ENCODE measurements at regions not wholly inside any gene's neighbourhood (a gene's known extent, or its start where the extent isn't known, plus 50 kb on each side); places are given as distances from the start of the nearest gene placed in this dataset.

GRCh38 chr9:1729631-1730030 is 285.5 kb upstream of the SMARCA2 start:
- ChIA-PET POLR2A (no interaction called here), CTCF (interaction anchor here (1.1 to 1.9 kb wide), 2 partner anchors 210 to 357 kb away, joined by 4 to 5 read pairs; no protein-coding TSS in a partner anchor)
- intact Hi-C loops (cut with micrococcal nuclease) = no loop called here
- no peak overlapping the region for H3K4me3 Mint-ChIP-seq
- no peak overlapping the region for H3K27ac Mint-ChIP-seq
- DNase-seq = no peak
- no peaks in the 10 kb centered on the region for H3K9me3 Mint-ChIP-seq
- no peak for TF ChIP-seq CTCF (IDR thresholded peaks at IDR 0.05)
- ATAC-seq = no peak
- H3K4me1 Mint-ChIP-seq (ENCODE audit: low read depth) = no peaks in the 10 kb centered on the region
- H3K27me3 Mint-ChIP-seq = peaks cover 7% of the 10 kb centered on the region
- H3K36me3 Mint-ChIP-seq (ENCODE audit: low read depth) = no peaks in the 10 kb centered on the region

- Mint-ChIP-seq H3K27me3 (peaks cover 8% of the 10 kb centered on the region), H3K9me3 (no peaks in the 10 kb centered on the region), H3K36me3 (ENCODE audit: low read depth) (no peaks in the 10 kb centered on the region), H3K27ac (no peak overlapping the region), H3K4me3 (no peak overlapping the region), H3K4me1 (ENCODE audit: low read depth) (no peaks in the 10 kb centered on the region)
- POLR2A ChIA-PET = no interaction called here
- intact Hi-C loops (cut with micrococcal nuclease) = no loop called here
- CTCF ChIA-PET = interaction anchor here (0.9 to 1.1 kb wide), 4 partner anchors 11 to 274 kb away, joined by 3 to 6 read pairs (median 3); no protein-coding TSS in a partner anchor
- ATAC-seq = no peak
- peak; percentile 11 for TF ChIP-seq CTCF (IDR thresholded peaks at IDR 0.05)
- DNase-seq = peak; percentile 2
Observed at GRCh38 chr9:1732670-1733069, 282.5 kb upstream of the SMARCA2 start.

- no peaks in the 10 kb centered on the region for H3K4me1 Mint-ChIP-seq (ENCODE audit: low read depth)
- ATAC-seq = no peak
- ChIA-PET CTCF (no interaction called here), POLR2A (no interaction called here)
- no peak overlapping the region for H3K4me3 Mint-ChIP-seq
- no peaks in the 10 kb centered on the region for H3K36me3 Mint-ChIP-seq (ENCODE audit: low read depth)
- TF ChIP-seq CTCF (IDR thresholded peaks at IDR 0.05) = no peak
- no peak for DNase-seq
- intact Hi-C loops (cut with micrococcal nuclease) = no loop called here
- H3K27me3 Mint-ChIP-seq = peaks cover 4% of the 10 kb centered on the region
- H3K9me3 Mint-ChIP-seq = no peaks in the 10 kb centered on the region
- no peak overlapping the region for H3K27ac Mint-ChIP-seq
Observed at GRCh38 chr9:1738511-1739100, 276.5 kb upstream of the SMARCA2 start.

GRCh38 chr9:1743121-1743960 is 271.8 kb upstream of the SMARCA2 start:
- CTCF ChIA-PET = interaction anchor here (1.9 kb wide), 1 partner anchor 11 kb away, joined by 6 read pairs; no protein-coding TSS in a partner anchor
- POLR2A ChIA-PET = no interaction called here

More at GRCh38 chr9:1743121-1743960, 271.8 kb upstream of the SMARCA2 start:
- H3K27ac Mint-ChIP-seq = no peak overlapping the region
- no peaks in the 10 kb centered on the region for H3K4me1 Mint-ChIP-seq (ENCODE audit: low read depth)
- no peaks in the 10 kb centered on the region for H3K9me3 Mint-ChIP-seq
- intact Hi-C loops (cut with micrococcal nuclease) = no loop called here
- H3K27me3 Mint-ChIP-seq = peaks cover 5% of the 10 kb centered on the region
- no peak for TF ChIP-seq CTCF (IDR thresholded peaks at IDR 0.05)
- no peak for DNase-seq
- no peak overlapping the region for H3K4me3 Mint-ChIP-seq
- no peak for ATAC-seq
- no peaks in the 10 kb centered on the region for H3K36me3 Mint-ChIP-seq (ENCODE audit: low read depth)
